ENCODE measurements at regions not wholly inside any gene's neighbourhood (a gene's known extent, or its start where the extent isn't known, plus 50 kb on each side); places are given as distances from the start of the nearest gene placed in this dataset.
A peak's percentile ranks its signal among the peaks of the same experiment; 100 is the strongest.

DNA sequence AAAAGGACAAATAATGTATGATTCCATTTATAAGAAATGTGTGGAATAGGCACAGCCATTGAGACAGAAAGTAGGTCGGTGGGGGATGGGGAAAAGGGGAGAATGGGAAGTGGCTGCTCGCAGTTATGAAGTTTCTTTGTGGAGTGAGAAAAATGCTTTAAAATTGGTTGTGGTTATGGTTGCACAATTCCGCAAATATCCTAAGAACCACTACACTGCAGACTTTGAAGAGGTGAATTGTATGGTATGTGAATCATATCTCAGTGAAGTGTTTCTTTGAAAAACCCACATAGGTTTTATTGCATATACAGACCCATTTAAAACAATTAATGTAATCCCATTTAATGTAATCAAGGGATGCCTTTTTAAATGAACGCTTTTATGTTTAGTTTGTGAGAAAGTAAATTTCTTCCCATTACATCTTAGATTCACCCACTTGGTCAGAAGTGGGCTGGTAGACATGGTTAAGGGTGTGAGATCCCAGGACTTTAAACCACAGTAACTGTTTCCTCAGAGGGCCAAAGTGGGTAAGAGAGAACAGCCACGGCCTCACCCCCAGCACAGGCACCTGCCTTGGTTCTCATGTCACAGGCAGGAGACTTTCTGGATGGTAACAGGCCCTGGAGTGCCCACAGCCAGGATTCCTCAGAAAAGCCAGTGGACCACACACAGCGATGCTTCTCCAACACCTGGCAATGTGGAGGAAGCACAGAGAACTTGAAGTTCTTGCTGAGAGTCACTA, 119.3 kb upstream of the GJB6 start:
- Mint-ChIP-seq H3K27me3 (no peaks in the 10 kb centered on the region), H3K4me1 (no peaks in the 10 kb centered on the region), H3K9me3 (peaks cover 0 to 9% (median 0%) of the 10 kb centered on the region in 7 donors), H3K27ac (no peak overlapping the region), H3K4me3 (no peak overlapping the region), H3K36me3 (no peaks in the 10 kb centered on the region)
- ATAC-seq (ENCODE audit: low read depth in 2 of 2) = no peak
- DNase-seq = no peak

- Mint-ChIP-seq H3K4me1 (no peaks in the 10 kb centered on the region), H3K4me3 (no peak overlapping the region), H3K27ac (no peak overlapping the region), H3K9me3 (peaks cover 0 to 9% (median 0%) of the 10 kb centered on the region in 7 donors), H3K27me3 (no peaks in the 10 kb centered on the region), H3K36me3 (no peaks in the 10 kb centered on the region)
- ATAC-seq (ENCODE audit: low read depth in 2 of 2) (no peak), DNase-seq (no peak)
Observed at GRCh38 chr13:20350819-20351218, 118.7 kb upstream of the GJB6 start.

- ATAC-seq (ENCODE audit: low read depth in 2 of 2) (no peak), DNase-seq (no peak)
- no peaks in the 10 kb centered on the region for H3K4me1 Mint-ChIP-seq
- no peaks in the 10 kb centered on the region for H3K36me3 Mint-ChIP-seq
- H3K27ac Mint-ChIP-seq = no peak overlapping the region
- no peak overlapping the region for H3K4me3 Mint-ChIP-seq
- H3K27me3 Mint-ChIP-seq = no peaks in the 10 kb centered on the region
- peaks cover 0 to 9% (median 0%) of the 10 kb centered on the region in 7 donors for H3K9me3 Mint-ChIP-seq
Observed at GRCh38 chr13:20350382-20350763, 118.3 kb upstream of the GJB6 start.

DNA sequence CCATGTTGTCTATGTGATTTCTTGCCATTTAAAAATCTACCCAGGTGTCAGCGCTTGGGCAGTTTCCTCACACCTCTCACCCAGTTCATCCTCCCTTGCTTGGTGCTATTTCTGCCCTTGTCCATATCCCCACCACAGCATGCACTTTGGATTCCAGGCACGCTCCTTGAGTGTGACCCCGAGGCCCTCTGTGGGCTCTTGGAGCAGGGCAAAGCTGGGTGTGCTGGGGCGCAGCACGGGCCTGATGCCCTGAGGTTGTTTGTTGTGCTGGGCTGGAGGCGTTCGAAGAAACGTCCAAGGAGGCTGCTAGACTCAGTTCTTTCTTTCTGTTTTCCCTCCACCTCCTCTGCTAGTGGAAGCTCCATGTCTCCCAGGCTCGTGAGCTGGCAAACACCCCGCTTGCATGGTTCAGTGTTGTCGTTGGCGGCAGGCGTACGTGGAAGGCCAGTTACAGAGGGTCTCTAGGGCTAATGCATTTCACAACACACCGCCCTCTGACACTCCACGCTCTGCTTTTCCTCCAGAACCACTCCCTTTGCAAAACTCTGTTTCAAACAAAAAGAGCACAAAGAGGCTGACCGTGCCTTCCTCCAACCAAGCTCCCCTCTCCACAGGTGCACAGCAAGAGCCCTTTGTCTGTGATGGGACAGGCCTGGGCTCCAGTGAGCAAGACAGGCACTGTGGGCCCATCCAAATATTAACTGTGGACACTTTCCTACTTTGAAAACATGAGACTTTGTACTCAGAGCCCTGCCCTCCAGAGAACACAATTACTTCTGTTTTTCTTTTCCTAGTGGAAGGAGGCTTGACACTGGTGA, 117.7 kb upstream of the GJB6 start:
- Mint-ChIP-seq H3K4me3 (no peak overlapping the region), H3K27ac (peak overlapping the region in 1 of 6 donors; percentile 81), H3K4me1 (no peaks in the 10 kb centered on the region)

GRCh38 chr13:20348645-20349408, 116.7 kb upstream of the GJB6 start:
- Mint-ChIP-seq H3K27ac (no peak overlapping the region), H3K27me3 (no peaks in the 10 kb centered on the region), H3K4me3 (no peak overlapping the region), H3K36me3 (no peaks in the 10 kb centered on the region), H3K9me3 (peaks cover 0 to 9% (median 0%) of the 10 kb centered on the region in 7 donors), H3K4me1 (no peaks in the 10 kb centered on the region)
- ATAC-seq (ENCODE audit: low read depth in 2 of 2) (no peak), DNase-seq (no peak)

More for the DNA sequence above, 117.7 kb upstream of the GJB6 start:
- Mint-ChIP-seq H3K9me3 (peaks cover 0 to 9% (median 0%) of the 10 kb centered on the region in 7 donors), H3K27me3 (no peaks in the 10 kb centered on the region), H3K36me3 (no peaks in the 10 kb centered on the region)
- ATAC-seq (ENCODE audit: low read depth in 2 of 2) (no peak), DNase-seq (no peak)

- Mint-ChIP-seq H3K27ac (no peak overlapping the region), H3K4me3 (no peak overlapping the region), H3K36me3 (no peaks in the 10 kb centered on the region), H3K9me3 (peaks cover 0 to 9% (median 0%) of the 10 kb centered on the region in 7 donors), H3K27me3 (no peaks in the 10 kb centered on the region), H3K4me1 (no peaks in the 10 kb centered on the region)
- no peak for ATAC-seq (ENCODE audit: low read depth in 2 of 2)
- DNase-seq = no peak
Observed at GRCh38 chr13:20348018-20348417, 115.9 kb upstream of the GJB6 start.

GRCh38 chr13:20344836-20345490, 112.8 kb upstream of the GJB6 start:
- no peaks in the 10 kb centered on the region for H3K36me3 Mint-ChIP-seq
- ATAC-seq (ENCODE audit: low read depth in 2 of 2) = no peak
- no peaks in the 10 kb centered on the region for H3K27me3 Mint-ChIP-seq
- H3K27ac Mint-ChIP-seq = no peak overlapping the region
- no peak overlapping the region for H3K4me3 Mint-ChIP-seq
- peaks cover 0 to 9% (median 0%) of the 10 kb centered on the region in 7 donors for H3K9me3 Mint-ChIP-seq
- DNase-seq = no peak
- no peaks in the 10 kb centered on the region for H3K4me1 Mint-ChIP-seq

- DNase-seq = no peak
- Mint-ChIP-seq H3K4me1 (peaks cover 0 to 4% (median 2%) of the 10 kb centered on the region in 3 donors), H3K9me3 (no peaks in the 10 kb centered on the region), H3K27me3 (no peaks in the 10 kb centered on the region), H3K27ac (no peak overlapping the region), H3K4me3 (no peak overlapping the region), H3K36me3 (no peaks in the 10 kb centered on the region)
- no peak for ATAC-seq (ENCODE audit: low read depth in 2 of 2)
Observed at GRCh38 chr13:20342311-20342710, 110.2 kb upstream of the GJB6 start.

DNA sequence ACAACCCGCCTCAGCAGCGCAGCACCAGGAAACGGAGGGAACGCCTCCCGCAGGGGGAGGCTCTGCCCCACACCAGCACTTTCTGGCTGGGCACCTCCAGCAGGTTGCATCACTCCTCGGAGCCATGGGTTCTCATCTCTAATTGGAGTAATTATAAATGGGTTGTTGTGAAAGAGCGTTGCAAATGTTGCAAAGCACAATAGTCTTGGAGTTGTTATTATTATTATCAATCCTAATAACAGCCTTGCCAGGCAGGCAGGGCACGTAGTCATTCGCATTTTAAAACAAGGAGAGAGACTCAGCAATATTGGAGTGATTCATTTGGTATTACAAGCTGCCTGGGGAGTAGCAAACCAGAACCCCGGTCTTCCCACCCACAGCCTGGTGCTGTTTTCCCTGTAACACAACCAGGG, 108.6 kb upstream of the GJB6 start:
- H3K4me1 Mint-ChIP-seq = peaks cover 0 to 4% (median 2%) of the 10 kb centered on the region in 3 donors
- DNase-seq = no peak
- H3K9me3 Mint-ChIP-seq = no peaks in the 10 kb centered on the region

DNA sequence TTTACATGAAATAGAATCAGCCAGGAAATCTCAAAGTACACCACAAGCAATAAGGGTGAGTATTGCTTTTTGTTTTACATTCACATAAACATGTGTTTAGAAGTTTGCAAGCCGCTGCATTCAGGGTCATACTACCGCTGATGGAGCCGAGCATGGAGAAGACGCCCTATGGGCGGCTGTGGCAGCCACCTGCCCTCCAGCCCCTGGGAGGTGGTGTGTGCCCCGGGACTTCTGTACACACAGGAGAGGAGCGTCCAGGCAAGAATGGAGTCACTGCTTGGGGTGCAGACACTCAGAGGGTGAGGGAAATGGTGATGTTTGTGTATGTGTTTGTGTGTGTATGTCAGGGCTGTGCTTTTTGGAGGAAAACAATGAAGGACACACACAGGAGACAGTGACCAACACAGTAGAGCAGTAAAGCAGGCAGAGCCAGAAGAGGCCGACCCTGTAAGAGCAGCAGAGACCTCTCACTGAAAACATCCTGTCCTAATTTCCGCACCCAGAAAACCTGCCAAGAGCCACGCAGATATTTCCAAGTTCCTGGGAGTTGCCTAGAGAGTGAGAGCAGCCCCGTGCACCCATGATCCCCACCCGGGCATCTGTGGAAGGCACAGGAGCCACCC, 108.1 kb upstream of the GJB6 start:
- DNase-seq = no peak

More for the DNA sequence above, 108.6 kb upstream of the GJB6 start:
- Mint-ChIP-seq H3K27me3 (no peaks in the 10 kb centered on the region), H3K36me3 (no peaks in the 10 kb centered on the region), H3K27ac (no peak overlapping the region), H3K4me3 (no peak overlapping the region)
- no peak for ATAC-seq (ENCODE audit: low read depth in 2 of 2)

GRCh38 chr13:20337884-20338551, 105.9 kb upstream of the GJB6 start:
- Mint-ChIP-seq H3K27me3 (no peaks in the 10 kb centered on the region), H3K9me3 (no peaks in the 10 kb centered on the region), H3K36me3 (no peaks in the 10 kb centered on the region), H3K4me1 (peaks cover 0 to 4% (median 2%) of the 10 kb centered on the region in 3 donors), H3K27ac (no peak overlapping the region), H3K4me3 (no peak overlapping the region)
- ATAC-seq (ENCODE audit: low read depth in 2 of 2) = no peak
- DNase-seq = no peak

More for the DNA sequence above, 108.1 kb upstream of the GJB6 start:
- Mint-ChIP-seq H3K4me1 (peaks cover 0 to 4% (median 2%) of the 10 kb centered on the region in 3 donors), H3K9me3 (no peaks in the 10 kb centered on the region), H3K27ac (peak overlapping the region in 1 of 6 donors; percentile 37), H3K36me3 (no peaks in the 10 kb centered on the region), H3K4me3 (no peak overlapping the region), H3K27me3 (no peaks in the 10 kb centered on the region)
- no peak for ATAC-seq (ENCODE audit: low read depth in 2 of 2)

DNA sequence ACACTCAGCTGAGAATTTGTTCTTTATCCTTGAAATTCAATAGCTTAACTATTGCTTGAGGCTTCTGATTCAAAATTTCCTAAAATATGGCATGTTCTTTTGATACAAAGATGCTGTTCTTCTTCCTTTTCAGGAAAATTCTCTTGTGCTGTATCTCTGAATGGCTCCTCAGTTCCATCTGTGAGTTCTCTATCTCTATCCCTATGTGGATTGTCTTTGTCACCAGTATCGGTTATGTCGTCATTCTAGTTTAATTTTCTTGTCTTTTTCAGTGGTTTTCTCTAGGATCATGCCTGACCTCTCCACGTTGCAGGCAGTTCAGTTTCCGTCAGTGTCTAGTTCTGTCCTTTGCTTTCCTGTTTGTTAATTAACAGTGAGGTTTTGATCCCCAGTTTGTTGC, 104.6 kb upstream of the GJB6 start:
- H3K36me3 Mint-ChIP-seq = no peaks in the 10 kb centered on the region
- H3K4me1 Mint-ChIP-seq = peaks cover 0 to 4% (median 2%) of the 10 kb centered on the region in 3 donors
- ATAC-seq (ENCODE audit: low read depth in 2 of 2) (no peak), DNase-seq (no peak)
- H3K4me3 Mint-ChIP-seq = no peak overlapping the region
- no peaks in the 10 kb centered on the region for H3K9me3 Mint-ChIP-seq
- peak overlapping the region in 1 of 6 donors; percentile 91 for H3K27ac Mint-ChIP-seq
- H3K27me3 Mint-ChIP-seq = no peaks in the 10 kb centered on the region
